HL-60 (cell line): ENCODE measurements at regions not wholly inside any gene's neighbourhood (a gene's known extent, or its start where the extent isn't known, plus 50 kb on each side); places are given as distances from the start of the nearest gene placed in this dataset.

Source experiments
- DNase-seq, 2 experiments: peaks; one replicate each; pipeline ENCODE4 v3.0.0-alpha.2; 2010 to 2020; ENCODE audit warnings: low read depth in 1 of 2, low spot score in 1 of 2
- H3K27ac ChIP-seq: fragments of 250-450 bp; sonication (Bioruptor Pico); replicated peaks from 2 replicates; pipeline ENCODE4 v1.5.1; 2020; ENCODE audit warnings: mild to moderate bottlenecking, moderate library complexity
- H3K27me3 ChIP-seq: fragments of 250-450 bp; sonication (Bioruptor Pico); 2 replicates; pipeline ENCODE4 v1.5.1; 2021; ENCODE audit warnings: mild to moderate bottlenecking, moderate library complexity; ENCODE audit not compliant: insufficient read depth, poor library complexity, severe bottlenecking
- H3K4me3 ChIP-seq: replicated peaks from 2 replicates; pipeline ENCODE4 v1.5.1; 2011; ENCODE audit warnings: mild to moderate bottlenecking, control low read depth, low read length; ENCODE audit not compliant: insufficient read depth
- GABPA ChIP-seq: IDR thresholded peaks from 2 replicates; pipeline ENCODE4 v1.6.1; 2012; ENCODE audit warnings: low read depth
- POLR2AphosphoS5 ChIP-seq: IDR thresholded peaks from 2 replicates; pipeline ENCODE4 v1.6.1; 2012; ENCODE audit warnings: low read depth
- REST ChIP-seq: IDR thresholded peaks from 2 replicates; pipeline ENCODE4 v1.6.1; 2012; ENCODE audit warnings: low read depth; ENCODE audit not compliant: insufficient replicate concordance
- SPI1 ChIP-seq: IDR thresholded peaks from 2 replicates; pipeline ENCODE4 v1.6.1; 2012; ENCODE audit warnings: low read depth, mild to moderate bottlenecking, borderline replicate concordance
- TF ChIP-seq, protein P1 (sequence below): IDR thresholded peaks from one replicate; pipeline ENCODE4 v1.5.1; 2011; ENCODE audit warnings: low read length, control low read depth, inconsistent platforms; ENCODE audit not compliant: insufficient read depth

DNA sequence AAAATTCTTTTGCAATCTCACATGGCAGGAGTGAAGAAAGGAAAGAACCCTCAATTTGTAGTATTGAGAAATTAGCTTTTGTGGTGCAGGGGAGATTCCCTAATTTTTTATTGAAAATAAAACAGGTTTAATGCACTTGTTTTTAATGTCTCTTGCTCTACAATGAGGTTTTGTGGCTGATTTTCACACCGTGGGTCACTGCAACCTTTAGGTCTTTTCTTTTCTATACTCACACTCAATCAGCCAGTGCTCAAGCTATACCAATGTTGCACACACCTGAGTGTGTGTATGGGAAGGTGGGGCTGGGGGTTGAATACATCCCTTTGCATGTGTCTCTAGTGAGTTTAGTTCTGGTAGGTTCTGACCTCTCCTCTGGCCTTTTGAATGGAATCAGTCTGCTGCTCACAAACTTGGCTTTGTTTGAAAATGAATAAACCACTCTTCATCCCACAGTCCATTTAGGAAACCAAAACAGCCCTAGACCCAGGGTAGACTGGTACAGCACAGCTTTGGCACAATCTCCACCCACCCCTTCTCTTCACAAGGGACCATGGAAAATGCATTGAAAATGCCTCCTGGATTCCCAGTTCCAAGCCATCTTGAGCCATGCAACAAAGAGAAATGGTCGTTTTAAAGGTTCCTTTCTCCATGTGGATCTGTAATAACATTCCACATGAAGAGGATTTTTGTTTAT, 411.5 kb downstream of the SFMBT2 start:
- no peaks in the 10 kb centered on the region for H3K27me3 ChIP-seq
- no peak for DNase-seq
- no peak overlapping the region for H3K27ac ChIP-seq
- no peak overlapping the region for H3K4me3 ChIP-seq
- TF ChIP-seq REST, result no peak
- TF ChIP-seq, protein P1, sequence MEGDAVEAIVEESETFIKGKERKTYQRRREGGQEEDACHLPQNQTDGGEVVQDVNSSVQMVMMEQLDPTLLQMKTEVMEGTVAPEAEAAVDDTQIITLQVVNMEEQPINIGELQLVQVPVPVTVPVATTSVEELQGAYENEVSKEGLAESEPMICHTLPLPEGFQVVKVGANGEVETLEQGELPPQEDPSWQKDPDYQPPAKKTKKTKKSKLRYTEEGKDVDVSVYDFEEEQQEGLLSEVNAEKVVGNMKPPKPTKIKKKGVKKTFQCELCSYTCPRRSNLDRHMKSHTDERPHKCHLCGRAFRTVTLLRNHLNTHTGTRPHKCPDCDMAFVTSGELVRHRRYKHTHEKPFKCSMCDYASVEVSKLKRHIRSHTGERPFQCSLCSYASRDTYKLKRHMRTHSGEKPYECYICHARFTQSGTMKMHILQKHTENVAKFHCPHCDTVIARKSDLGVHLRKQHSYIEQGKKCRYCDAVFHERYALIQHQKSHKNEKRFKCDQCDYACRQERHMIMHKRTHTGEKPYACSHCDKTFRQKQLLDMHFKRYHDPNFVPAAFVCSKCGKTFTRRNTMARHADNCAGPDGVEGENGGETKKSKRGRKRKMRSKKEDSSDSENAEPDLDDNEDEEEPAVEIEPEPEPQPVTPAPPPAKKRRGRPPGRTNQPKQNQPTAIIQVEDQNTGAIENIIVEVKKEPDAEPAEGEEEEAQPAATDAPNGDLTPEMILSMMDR, result no peak
- TF ChIP-seq POLR2AphosphoS5, result no peak
- TF ChIP-seq GABPA, result no peak
- no peak for TF ChIP-seq SPI1

DNA sequence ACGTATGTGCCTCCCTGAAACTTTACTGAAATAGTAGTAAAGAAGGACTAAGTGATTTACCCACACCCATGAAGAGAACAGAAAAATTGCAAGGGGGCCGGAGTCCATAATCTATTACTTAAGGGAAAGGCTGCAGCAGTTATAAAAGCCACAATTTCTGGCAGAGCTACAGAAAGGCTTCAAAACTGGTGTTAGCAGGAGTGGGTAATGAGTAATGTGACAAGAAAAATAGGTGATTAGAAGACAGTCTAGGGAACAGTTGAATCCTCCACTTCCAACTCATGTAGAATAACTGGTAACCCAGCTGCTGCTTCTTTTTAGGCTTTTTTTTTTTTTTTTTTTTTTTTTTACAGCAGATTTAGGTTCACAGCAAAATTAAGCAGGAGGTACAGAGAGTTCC, 413.3 kb downstream of the SFMBT2 start:
- no peak overlapping the region for H3K27ac ChIP-seq
- TF ChIP-seq SPI1 (no peak), POLR2AphosphoS5 (no peak), REST (no peak), GABPA (no peak)
- TF ChIP-seq, protein P1, result no peak
- DNase-seq, result no peak
- no peaks in the 10 kb centered on the region for H3K27me3 ChIP-seq
- H3K4me3 ChIP-seq, result no peak overlapping the region

GRCh38 chr10:6996431-6996830, 414.4 kb downstream of the SFMBT2 start:
- Histone ChIP-seq H3K4me3 (no peak overlapping the region), H3K27ac (no peak overlapping the region), H3K27me3 (no peaks in the 10 kb centered on the region)
- TF ChIP-seq GABPA (no peak), REST (no peak), POLR2AphosphoS5 (no peak), SPI1 (no peak)
- TF ChIP-seq, protein P1, result no peak
- DNase-seq, result no peak
